GM20000 (cell line): ENCODE measurements at regions not wholly inside any gene's neighbourhood (a gene's known extent, or its start where the extent isn't known, plus 50 kb on each side); places are given as distances from the start of the nearest gene placed in this dataset.
"Not testable (repeated sequence)": the region's sequence is repeated elsewhere in the genome, so short reads cannot be mapped to it uniquely, and the experiment has no call there.

Source experiments
- DNase-seq: peaks from one replicate; pipeline ENCODE4 v3.0.0; 2012; ENCODE audit warnings: low spot score
- TF ChIP-seq, protein P1 (sequence below): IDR thresholded peaks from 2 replicates; pipeline ENCODE4 v1.5.1; 2012; ENCODE audit warnings: mild to moderate bottlenecking, control low read depth; ENCODE audit errors: extremely low read depth, missing control alignments

- no peak for DNase-seq
- TF ChIP-seq, protein P1, sequence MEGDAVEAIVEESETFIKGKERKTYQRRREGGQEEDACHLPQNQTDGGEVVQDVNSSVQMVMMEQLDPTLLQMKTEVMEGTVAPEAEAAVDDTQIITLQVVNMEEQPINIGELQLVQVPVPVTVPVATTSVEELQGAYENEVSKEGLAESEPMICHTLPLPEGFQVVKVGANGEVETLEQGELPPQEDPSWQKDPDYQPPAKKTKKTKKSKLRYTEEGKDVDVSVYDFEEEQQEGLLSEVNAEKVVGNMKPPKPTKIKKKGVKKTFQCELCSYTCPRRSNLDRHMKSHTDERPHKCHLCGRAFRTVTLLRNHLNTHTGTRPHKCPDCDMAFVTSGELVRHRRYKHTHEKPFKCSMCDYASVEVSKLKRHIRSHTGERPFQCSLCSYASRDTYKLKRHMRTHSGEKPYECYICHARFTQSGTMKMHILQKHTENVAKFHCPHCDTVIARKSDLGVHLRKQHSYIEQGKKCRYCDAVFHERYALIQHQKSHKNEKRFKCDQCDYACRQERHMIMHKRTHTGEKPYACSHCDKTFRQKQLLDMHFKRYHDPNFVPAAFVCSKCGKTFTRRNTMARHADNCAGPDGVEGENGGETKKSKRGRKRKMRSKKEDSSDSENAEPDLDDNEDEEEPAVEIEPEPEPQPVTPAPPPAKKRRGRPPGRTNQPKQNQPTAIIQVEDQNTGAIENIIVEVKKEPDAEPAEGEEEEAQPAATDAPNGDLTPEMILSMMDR: no peak
Observed at GRCh38 chr3:13141183-13141582, 68.0 kb upstream of the IQSEC1 start.

GRCh38 chr3:13140596-13140995 is 67.4 kb upstream of the IQSEC1 start:
- no peak for DNase-seq
- TF ChIP-seq, protein P1: no peak

- TF ChIP-seq, protein P1: no peak
- DNase-seq: no peak
Observed at GRCh38 chr3:13139471-13140065, 66.3 kb upstream of the IQSEC1 start.

DNA sequence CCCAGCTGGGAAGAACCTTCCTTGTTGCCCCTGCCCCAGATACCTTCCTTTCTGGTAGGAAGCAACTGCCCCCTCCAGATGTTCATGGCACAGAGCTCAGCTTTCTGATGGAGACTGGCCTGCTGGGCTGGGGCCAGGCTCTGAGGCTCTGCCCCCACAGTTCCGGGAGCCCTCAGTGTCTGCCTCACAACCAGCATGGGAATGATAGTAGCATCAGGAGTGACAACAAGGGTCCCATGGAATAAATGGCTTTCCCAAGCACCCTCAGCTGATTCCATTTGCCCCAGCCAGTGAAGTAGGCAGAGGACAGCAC is 65.6 kb upstream of the IQSEC1 start:
- no peak for DNase-seq

GRCh38 chr3:13137941-13138832 is 65.0 kb upstream of the IQSEC1 start:
- TF ChIP-seq, protein P1: no peak
- no peak for DNase-seq

More for the DNA sequence above, 65.6 kb upstream of the IQSEC1 start:
- TF ChIP-seq, protein P1: no peak

DNA sequence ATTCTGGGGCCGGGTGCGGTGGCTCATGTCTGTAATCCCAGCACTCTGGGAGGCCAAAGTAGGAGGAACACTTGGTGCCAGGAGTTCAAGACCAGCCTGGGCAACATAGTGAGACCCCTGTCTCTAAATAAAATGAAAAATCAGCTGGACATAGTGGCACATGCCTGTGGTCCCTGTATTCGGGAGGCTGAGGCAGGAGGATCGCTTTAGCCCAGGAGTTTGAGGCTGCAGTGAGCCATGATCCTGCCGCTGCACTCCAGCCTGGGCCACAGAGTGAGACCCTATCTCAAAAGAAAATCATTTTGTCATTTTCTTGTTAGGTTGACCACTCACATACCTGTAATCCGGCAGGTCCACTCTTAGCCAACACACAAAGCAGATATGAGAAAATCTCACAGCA is 63.6 kb upstream of the IQSEC1 start:
- not testable (repeated sequence) for DNase-seq

GRCh38 chr3:13136426-13136825 is 63.2 kb upstream of the IQSEC1 start:
- DNase-seq: no peak
- TF ChIP-seq, protein P1: no peak
